ENCODE measurements at regions not wholly inside any gene's neighbourhood (a gene's known extent, or its start where the extent isn't known, plus 50 kb on each side); places are given as distances from the start of the nearest gene placed in this dataset.

- Histone ChIP-seq H3K79me1 (ENCODE audit: low read depth, low read length) (no peaks in the 10 kb centered on the region), H3K23ac (ENCODE audit: low read depth, low read length, poor library complexity) (no peak overlapping the region), H2AFZ (ENCODE audit: low read length) (no peak overlapping the region), H3K4me3 (ENCODE audit: low read length in 2 of 2) (no peak overlapping the region), H3K4ac (ENCODE audit: low read length) (no peak overlapping the region), H4K91ac (ENCODE audit: low read depth, low read length, poor library complexity) (no peak overlapping the region), H2BK15ac (ENCODE audit: low read length) (no peak overlapping the region), H3K9me3 (replicated peaks in 1 of 2; ENCODE audit: control insufficient read depth in 2 of 2, insufficient read depth in 1 of 2, low read depth in 1 of 2, low read length in 2 of 2) (no peaks in the 10 kb centered on the region), H2BK120ac (ENCODE audit: low read depth, low read length) (no peak overlapping the region), H2BK12ac (ENCODE audit: low read length) (no peak overlapping the region), H3K27ac (replicated peaks; ENCODE audit: low read length) (no peak overlapping the region), H3K27me3 (ENCODE audit: control insufficient read depth in 3 of 3, insufficient read depth in 3 of 3, low read depth in 1 of 3, low read length in 3 of 3) (no peaks in the 10 kb centered on the region), H3K18ac (ENCODE audit: low read length) (no peak overlapping the region), H3K4me1 (ENCODE audit: control insufficient read depth in 2 of 2, insufficient read depth in 1 of 2, low read depth in 1 of 2, low read length in 2 of 2) (peaks cover 0 to 12% of the 10 kb centered on the region in 2 donors), H2BK5ac (ENCODE audit: low read length) (no peak overlapping the region), H3K36me3 (replicated peaks in 1 of 2; ENCODE audit: control insufficient read depth in 2 of 2, insufficient read depth in 2 of 2, low read length in 2 of 2) (no peaks in the 10 kb centered on the region), H2AK5ac (ENCODE audit: low read depth, low read length) (no peak overlapping the region), H3K14ac (ENCODE audit: low read length) (no peak overlapping the region), H3K4me2 (ENCODE audit: insufficient read depth, low read length, poor library complexity, severe bottlenecking) (no peak overlapping the region), H4K8ac (ENCODE audit: low read depth, low read length) (no peak overlapping the region), H3K9ac (ENCODE audit: low read depth, low read length, poor library complexity) (no peak overlapping the region)
- no peak for DNase-seq (ENCODE audit: low spot score)
- no CpG with 5 or more reads among the region's 6 CpGs for WGBS, 2 donors (ENCODE audit: extremely low coverage in 2 of 2, insufficient read length in 2 of 2, insufficient replicate concordance in 1 of 2)
Measured at GRCh38 chr10:128316121-128316726, 190.0 kb upstream of the MKI67 start.

GRCh38 chr10:128316925-128317324 lies 190.7 kb upstream of the MKI67 start:
- Histone ChIP-seq H3K27ac (replicated peaks; ENCODE audit: low read length) (no peak overlapping the region), H4K8ac (ENCODE audit: low read depth, low read length) (no peak overlapping the region), H2AFZ (ENCODE audit: low read length) (peak overlapping the region; percentile 49), H2AK5ac (ENCODE audit: low read depth, low read length) (peak overlapping the region; percentile 41), H4K91ac (ENCODE audit: low read depth, low read length, poor library complexity) (no peak overlapping the region), H3K4me3 (ENCODE audit: low read length in 2 of 2) (no peak overlapping the region), H3K23ac (ENCODE audit: low read depth, low read length, poor library complexity) (peak overlapping the region; percentile 59), H2BK120ac (ENCODE audit: low read depth, low read length) (no peak overlapping the region), H2BK15ac (ENCODE audit: low read length) (no peak overlapping the region), H3K79me1 (ENCODE audit: low read depth, low read length) (no peaks in the 10 kb centered on the region), H3K14ac (ENCODE audit: low read length) (peak overlapping the region; percentile 97), H3K4me2 (ENCODE audit: insufficient read depth, low read length, poor library complexity, severe bottlenecking) (no peak overlapping the region), H3K18ac (ENCODE audit: low read length) (peak overlapping the region; percentile 74), H2BK5ac (ENCODE audit: low read length) (no peak overlapping the region), H3K4ac (ENCODE audit: low read length) (no peak overlapping the region), H3K4me1 (ENCODE audit: control insufficient read depth in 2 of 2, insufficient read depth in 1 of 2, low read depth in 1 of 2, low read length in 2 of 2) (peaks cover 0 to 6% of the 10 kb centered on the region in 2 donors), H3K36me3 (replicated peaks in 1 of 2; ENCODE audit: control insufficient read depth in 2 of 2, insufficient read depth in 2 of 2, low read length in 2 of 2) (no peaks in the 10 kb centered on the region), H2BK12ac (ENCODE audit: low read length) (no peak overlapping the region), H3K27me3 (ENCODE audit: control insufficient read depth in 3 of 3, insufficient read depth in 3 of 3, low read depth in 1 of 3, low read length in 3 of 3) (no peaks in the 10 kb centered on the region), H3K9me3 (replicated peaks in 1 of 2; ENCODE audit: control insufficient read depth in 2 of 2, insufficient read depth in 1 of 2, low read depth in 1 of 2, low read length in 2 of 2) (no peaks in the 10 kb centered on the region), H3K9ac (ENCODE audit: low read depth, low read length, poor library complexity) (peak overlapping the region; percentile 32)
- WGBS, 2 donors (ENCODE audit: extremely low coverage in 2 of 2, insufficient read length in 2 of 2, insufficient replicate concordance in 1 of 2) = no CpG with 5 or more reads among the region's 7 CpGs
- DNase-seq (ENCODE audit: low spot score) = no peak

GRCh38 chr10:128318366-128318765 lies 192.1 kb upstream of the MKI67 start:
- no peak overlapping the region for H2AFZ ChIP-seq (ENCODE audit: low read length)
- H3K14ac ChIP-seq (ENCODE audit: low read length) = no peak overlapping the region
- WGBS, 2 donors (ENCODE audit: extremely low coverage in 2 of 2, insufficient read length in 2 of 2, insufficient replicate concordance in 1 of 2) = no CpG with 5 or more reads among the region's 10 CpGs
- H3K9me3 ChIP-seq (replicated peaks in 1 of 2; ENCODE audit: control insufficient read depth in 2 of 2, insufficient read depth in 1 of 2, low read depth in 1 of 2, low read length in 2 of 2) = no peaks in the 10 kb centered on the region
- no peak overlapping the region for H4K91ac ChIP-seq (ENCODE audit: low read depth, low read length, poor library complexity)
- no peak overlapping the region for H2AK5ac ChIP-seq (ENCODE audit: low read depth, low read length)
- H3K23ac ChIP-seq (ENCODE audit: low read depth, low read length, poor library complexity) = no peak overlapping the region
- no peak overlapping the region for H3K18ac ChIP-seq (ENCODE audit: low read length)
- DNase-seq (ENCODE audit: low spot score) = no peak
- H3K9ac ChIP-seq (ENCODE audit: low read depth, low read length, poor library complexity) = no peak overlapping the region
- H2BK12ac ChIP-seq (ENCODE audit: low read length) = no peak overlapping the region
- peaks cover 0 to 3% of the 10 kb centered on the region in 2 donors for H3K4me1 ChIP-seq (ENCODE audit: control insufficient read depth in 2 of 2, insufficient read depth in 1 of 2, low read depth in 1 of 2, low read length in 2 of 2)
- no peak overlapping the region for H3K27ac ChIP-seq (replicated peaks; ENCODE audit: low read length)
- H2BK5ac ChIP-seq (ENCODE audit: low read length) = no peak overlapping the region
- H3K79me1 ChIP-seq (ENCODE audit: low read depth, low read length) = no peaks in the 10 kb centered on the region
- no peak overlapping the region for H3K4me2 ChIP-seq (ENCODE audit: insufficient read depth, low read length, poor library complexity, severe bottlenecking)
- no peaks in the 10 kb centered on the region for H3K36me3 ChIP-seq (replicated peaks in 1 of 2; ENCODE audit: control insufficient read depth in 2 of 2, insufficient read depth in 2 of 2, low read length in 2 of 2)
- H3K4ac ChIP-seq (ENCODE audit: low read length) = no peak overlapping the region
- no peak overlapping the region for H2BK120ac ChIP-seq (ENCODE audit: low read depth, low read length)
- H2BK15ac ChIP-seq (ENCODE audit: low read length) = no peak overlapping the region
- H4K8ac ChIP-seq (ENCODE audit: low read depth, low read length) = no peak overlapping the region
- H3K4me3 ChIP-seq (ENCODE audit: low read length in 2 of 2) = no peak overlapping the region
- H3K27me3 ChIP-seq (ENCODE audit: control insufficient read depth in 3 of 3, insufficient read depth in 3 of 3, low read depth in 1 of 3, low read length in 3 of 3) = no peaks in the 10 kb centered on the region

DNA sequence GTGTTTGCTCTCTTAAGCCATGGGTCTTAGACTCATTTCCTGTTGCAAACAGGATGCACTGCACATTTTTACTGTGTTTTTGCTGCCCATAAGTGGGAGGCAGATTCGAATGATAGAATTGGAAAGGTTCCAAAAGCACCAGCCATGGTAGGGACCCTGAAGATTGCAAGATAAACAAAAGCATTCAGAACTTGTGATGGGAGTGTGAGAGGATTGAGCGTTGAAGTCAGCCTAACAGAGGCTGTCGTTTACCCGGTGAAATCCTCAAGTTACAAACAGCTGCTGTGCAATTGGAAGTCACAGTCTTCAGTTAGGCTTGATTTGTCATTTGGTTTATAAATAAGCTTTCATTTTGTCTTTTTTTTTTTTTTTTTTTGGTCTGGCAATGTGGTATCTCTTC lies 192.7 kb upstream of the MKI67 start:
- no peak for DNase-seq (ENCODE audit: low spot score)
- H4K91ac ChIP-seq (ENCODE audit: low read depth, low read length, poor library complexity) = no peak overlapping the region

More for the DNA sequence above, 192.7 kb upstream of the MKI67 start:
- H3K14ac ChIP-seq (ENCODE audit: low read length) = no peak overlapping the region
- H2BK5ac ChIP-seq (ENCODE audit: low read length) = no peak overlapping the region
- no peak overlapping the region for H3K9ac ChIP-seq (ENCODE audit: low read depth, low read length, poor library complexity)
- H3K4me3 ChIP-seq (ENCODE audit: low read length in 2 of 2) = no peak overlapping the region
- H2AK5ac ChIP-seq (ENCODE audit: low read depth, low read length) = no peak overlapping the region
- no peaks in the 10 kb centered on the region for H3K36me3 ChIP-seq (replicated peaks in 1 of 2; ENCODE audit: control insufficient read depth in 2 of 2, insufficient read depth in 2 of 2, low read length in 2 of 2)
- H3K23ac ChIP-seq (ENCODE audit: low read depth, low read length, poor library complexity) = no peak overlapping the region
- no peak overlapping the region for H2BK120ac ChIP-seq (ENCODE audit: low read depth, low read length)
- H3K9me3 ChIP-seq (replicated peaks in 1 of 2; ENCODE audit: control insufficient read depth in 2 of 2, insufficient read depth in 1 of 2, low read depth in 1 of 2, low read length in 2 of 2) = no peaks in the 10 kb centered on the region
- no peak overlapping the region for H3K18ac ChIP-seq (ENCODE audit: low read length)
- peaks cover 0 to 4% of the 10 kb centered on the region in 2 donors for H3K4me1 ChIP-seq (ENCODE audit: control insufficient read depth in 2 of 2, insufficient read depth in 1 of 2, low read depth in 1 of 2, low read length in 2 of 2)
- H3K4ac ChIP-seq (ENCODE audit: low read length) = no peak overlapping the region
- no peak overlapping the region for H2BK15ac ChIP-seq (ENCODE audit: low read length)
- no peak overlapping the region for H2BK12ac ChIP-seq (ENCODE audit: low read length)
- WGBS, 2 donors (ENCODE audit: extremely low coverage in 2 of 2, insufficient read length in 2 of 2, insufficient replicate concordance in 1 of 2) = no CpG with 5 or more reads among the region's 4 CpGs
- H3K27me3 ChIP-seq (ENCODE audit: control insufficient read depth in 3 of 3, insufficient read depth in 3 of 3, low read depth in 1 of 3, low read length in 3 of 3) = no peaks in the 10 kb centered on the region
- H2AFZ ChIP-seq (ENCODE audit: low read length) = no peak overlapping the region
- no peaks in the 10 kb centered on the region for H3K79me1 ChIP-seq (ENCODE audit: low read depth, low read length)
- H3K27ac ChIP-seq (replicated peaks; ENCODE audit: low read length) = no peak overlapping the region
- no peak overlapping the region for H3K4me2 ChIP-seq (ENCODE audit: insufficient read depth, low read length, poor library complexity, severe bottlenecking)
- H4K8ac ChIP-seq (ENCODE audit: low read depth, low read length) = no peak overlapping the region

Data from neuronal stem cell (in vitro differentiated cells).